ENCODE measurements at regions not wholly inside any gene's neighbourhood (a gene's known extent, or its start where the extent isn't known, plus 50 kb on each side); places are given as distances from the start of the nearest gene placed in this dataset.

DNA sequence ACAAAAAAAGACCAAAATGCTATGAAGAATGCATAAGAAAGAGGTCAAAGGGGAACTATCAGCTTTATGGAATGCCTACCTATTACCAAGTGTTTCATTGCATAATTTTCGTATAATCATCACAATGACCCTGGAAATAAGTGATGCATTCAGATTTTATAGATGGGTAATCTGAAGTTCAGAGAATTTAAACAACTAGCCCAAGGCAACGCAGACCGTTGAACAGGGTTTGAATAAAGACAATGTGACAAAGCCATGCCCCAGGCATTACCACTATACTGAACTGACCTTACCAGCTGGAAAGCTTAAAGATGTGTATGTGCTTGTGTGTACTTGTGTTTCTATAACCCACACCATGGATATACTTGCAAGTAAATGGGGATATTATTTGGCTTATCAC is 827.6 kb upstream of the ADGRL2 start:
- H3K4me2 ChIP-seq (ENCODE audit: low read depth, low read length) = no peak overlapping the region
- H3F3A ChIP-seq (ENCODE audit: insufficient read depth, low read length) = no peaks in the 10 kb centered on the region
- no peaks in the 10 kb centered on the region for H3K27me3 ChIP-seq (replicated peaks; ENCODE audit: insufficient read depth, low read length)
- no peaks in the 10 kb centered on the region for H3K79me2 ChIP-seq (ENCODE audit: low read length)
- no peaks in the 10 kb centered on the region for H3K36me3 ChIP-seq (replicated peaks; ENCODE audit: insufficient read depth, low read length)
- no peaks in the 10 kb centered on the region for H3K9me3 ChIP-seq (replicated peaks; ENCODE audit: insufficient read depth, low read length)
- H3K4me1 ChIP-seq (ENCODE audit: low read length) = no peaks in the 10 kb centered on the region
- no peak overlapping the region for H3K9ac ChIP-seq (ENCODE audit: low read length)
- no peak overlapping the region for H3K4me3 ChIP-seq (ENCODE audit: low read length)
- DNase-seq = no peak
- H2AFZ ChIP-seq (ENCODE audit: low read length) = no peak overlapping the region
- no peaks in the 10 kb centered on the region for H4K20me1 ChIP-seq (ENCODE audit: insufficient read depth, low read length)
- no peak overlapping the region for H3K27ac ChIP-seq (ENCODE audit: low read length)
- H3K9me2 ChIP-seq (replicated peaks; ENCODE audit: insufficient read depth, low read length) = no peaks in the 10 kb centered on the region
- TF ChIP-seq CTCF (IDR thresholded peaks at IDR 0.05; ENCODE audit: low read length) (no peak), EZH2 (optimal IDR thresholded peaks at IDR 0.05; ENCODE audit: low read depth, low read length) (no peak), EZH2phosphoT487 (IDR thresholded peaks at IDR 0.05; ENCODE audit: low read length) (no peak)

- Histone ChIP-seq H3K27ac (ENCODE audit: low read length) (no peak overlapping the region), H3K4me3 (ENCODE audit: low read length) (no peak overlapping the region), H3K9me2 (replicated peaks; ENCODE audit: insufficient read depth, low read length) (no peaks in the 10 kb centered on the region), H4K20me1 (ENCODE audit: insufficient read depth, low read length) (no peaks in the 10 kb centered on the region), H3K4me2 (ENCODE audit: low read depth, low read length) (no peak overlapping the region), H3K9ac (ENCODE audit: low read length) (no peak overlapping the region), H3K79me2 (ENCODE audit: low read length) (no peaks in the 10 kb centered on the region), H3K4me1 (ENCODE audit: low read length) (peaks cover 9% of the 10 kb centered on the region; the same call in 1 of the 2 replicates), H3K9me3 (replicated peaks; ENCODE audit: insufficient read depth, low read length) (no peaks in the 10 kb centered on the region), H3F3A (ENCODE audit: insufficient read depth, low read length) (0 out of 2 replicates have a peak, but pooled peaks cover 9% of the 10 kb centered on the region), H2AFZ (ENCODE audit: low read length) (no peak overlapping the region), H3K27me3 (replicated peaks; ENCODE audit: insufficient read depth, low read length) (no peaks in the 10 kb centered on the region), H3K36me3 (replicated peaks; ENCODE audit: insufficient read depth, low read length) (no peaks in the 10 kb centered on the region)
- no peak for TF ChIP-seq EZH2phosphoT487 (IDR thresholded peaks at IDR 0.05; ENCODE audit: low read length)
- TF ChIP-seq CTCF (IDR thresholded peaks at IDR 0.05; ENCODE audit: low read length) = no peak
- TF ChIP-seq EZH2 (optimal IDR thresholded peaks at IDR 0.05; ENCODE audit: low read depth, low read length) = no peak
- no peak for DNase-seq
These were observed 834.5 kb upstream of the ADGRL2 start for GRCh38 chr1:80966266-80966665.

GRCh38 chr1:80962564-80962963 is 838.2 kb upstream of the ADGRL2 start:
- Histone ChIP-seq H3K9me3 (replicated peaks; ENCODE audit: insufficient read depth, low read length) (no peaks in the 10 kb centered on the region), H3K27me3 (replicated peaks; ENCODE audit: insufficient read depth, low read length) (no peaks in the 10 kb centered on the region), H3K4me2 (ENCODE audit: low read depth, low read length) (peak overlapping the region; percentile 56; the same call in 1 of the 2 replicates), H3K4me1 (ENCODE audit: low read length) (peaks cover 12% of the 10 kb centered on the region; the same call in 1 of the 2 replicates), H3K79me2 (ENCODE audit: low read length) (no peaks in the 10 kb centered on the region), H2AFZ (ENCODE audit: low read length) (no peak overlapping the region), H3K27ac (ENCODE audit: low read length) (no peak overlapping the region), H4K20me1 (ENCODE audit: insufficient read depth, low read length) (no peaks in the 10 kb centered on the region), H3K36me3 (replicated peaks; ENCODE audit: insufficient read depth, low read length) (no peaks in the 10 kb centered on the region), H3K4me3 (ENCODE audit: low read length) (no peak overlapping the region), H3F3A (ENCODE audit: insufficient read depth, low read length) (0 out of 2 replicates have a peak, but pooled peaks cover 10% of the 10 kb centered on the region), H3K9ac (ENCODE audit: low read length) (no peak overlapping the region), H3K9me2 (replicated peaks; ENCODE audit: insufficient read depth, low read length) (no peaks in the 10 kb centered on the region)
- no peak for TF ChIP-seq CTCF (IDR thresholded peaks at IDR 0.05; ENCODE audit: low read length)
- no peak for TF ChIP-seq EZH2 (optimal IDR thresholded peaks at IDR 0.05; ENCODE audit: low read depth, low read length)
- no peak for TF ChIP-seq EZH2phosphoT487 (IDR thresholded peaks at IDR 0.05; ENCODE audit: low read length)
- DNase-seq = no peak

Data from MM.1S (cell line).